ENCODE measurements at regions not wholly inside any gene's neighbourhood (a gene's known extent, or its start where the extent isn't known, plus 50 kb on each side); places are given as distances from the start of the nearest gene placed in this dataset.

DNA sequence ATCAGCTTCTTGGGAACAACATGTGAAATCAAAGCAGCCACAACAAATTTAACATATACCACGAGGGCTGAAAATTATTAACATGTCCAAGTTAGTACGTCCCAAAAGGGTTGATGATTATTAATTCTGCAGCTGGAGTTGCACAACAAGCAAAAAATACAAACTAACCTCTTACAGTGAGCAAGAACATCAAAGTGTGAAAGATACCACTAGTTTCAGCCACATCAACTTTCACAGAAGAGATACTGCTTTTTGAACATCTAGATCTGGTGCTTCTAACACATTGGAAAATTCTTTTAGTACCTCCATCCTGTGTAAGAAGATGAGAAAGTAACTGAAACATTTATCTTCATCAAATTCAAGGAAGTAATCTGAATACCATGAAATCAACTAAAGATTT is 334.1 kb downstream of the PCDH7 start:
- TF ChIP-seq EZH2 (IDR thresholded peaks at IDR 0.05; ENCODE audit: insufficient read depth, poor library complexity, severe bottlenecking) (no peak), EZH2phosphoT487 (IDR thresholded peaks at IDR 0.05; ENCODE audit: insufficient read depth, low read depth) (no peak)
